PC-3 (cell line): ENCODE measurements at regions not wholly inside any gene's neighbourhood (a gene's known extent, or its start where the extent isn't known, plus 50 kb on each side); places are given as distances from the start of the nearest gene placed in this dataset.

Source experiments
- CTCF ChIP-seq: fragments of 300-600 bp; sonication (generic); conservative IDR thresholded peaks from 2 replicates; pipeline ENCODE4 v1.5.1; 2017; ENCODE audit warnings: antibody characterized with exemption, low read depth, mild to moderate bottlenecking, low read length
- EZH2 ChIP-seq: fragments of 300-600 bp; sonication (generic); IDR thresholded peaks from one replicate; pipeline ENCODE4 v1.6.1; 2017; ENCODE audit warnings: antibody characterized with exemption, mild to moderate bottlenecking, low read length; ENCODE audit not compliant: unreplicated experiment

GRCh38 chr22:27084130-27084529 lies 426.7 kb downstream of the MIAT start:
- TF ChIP-seq CTCF (no peak), EZH2 (no peak)
